ENCODE measurements at regions not wholly inside any gene's neighbourhood (a gene's known extent, or its start where the extent isn't known, plus 50 kb on each side); places are given as distances from the start of the nearest gene placed in this dataset.

- TF ChIP-seq CTCF (IDR thresholded peaks at IDR 0.05; ENCODE audit: low read depth, low read length) (no peak), EZH2phosphoT487 (IDR thresholded peaks at IDR 0.05; ENCODE audit: low read depth) (no peak)
- Histone ChIP-seq H3K4me2 (ENCODE audit: low read length) (no peak overlapping the region), H2AFZ (ENCODE audit: low read depth, low read length) (no peak overlapping the region), H3K4me3 (ENCODE audit: low read length) (no peak overlapping the region), H3K4me1 (ENCODE audit: low read length) (no peaks in the 10 kb centered on the region), H3K9ac (ENCODE audit: low read length) (no peak overlapping the region), H3K27ac (ENCODE audit: low read length) (no peak overlapping the region), H3K9me3 (ENCODE audit: insufficient read depth, low read length) (no peaks in the 10 kb centered on the region), H4K20me1 (ENCODE audit: insufficient read depth, low read length) (no peaks in the 10 kb centered on the region), H3K36me3 (replicated peaks; ENCODE audit: low read depth, low read length) (no peaks in the 10 kb centered on the region), H3K27me3 (ENCODE audit: low read depth, low read length) (no peaks in the 10 kb centered on the region), H3K79me2 (ENCODE audit: low read length) (no peaks in the 10 kb centered on the region)
Measured at GRCh38 chr14:38731962-38732361, 371.1 kb downstream of the SEC23A start.

- no peaks in the 10 kb centered on the region for H3K9me3 ChIP-seq (ENCODE audit: insufficient read depth, low read length)
- no peaks in the 10 kb centered on the region for H3K36me3 ChIP-seq (replicated peaks; ENCODE audit: low read depth, low read length)
- TF ChIP-seq EZH2phosphoT487 (IDR thresholded peaks at IDR 0.05; ENCODE audit: low read depth) (no peak), CTCF (IDR thresholded peaks at IDR 0.05; ENCODE audit: low read depth, low read length) (no peak)
- no peaks in the 10 kb centered on the region for H3K27me3 ChIP-seq (ENCODE audit: low read depth, low read length)
- H4K20me1 ChIP-seq (ENCODE audit: insufficient read depth, low read length) = no peaks in the 10 kb centered on the region
- no peak overlapping the region for H3K4me2 ChIP-seq (ENCODE audit: low read length)
- H3K79me2 ChIP-seq (ENCODE audit: low read length) = no peaks in the 10 kb centered on the region
- H3K27ac ChIP-seq (ENCODE audit: low read length) = no peak overlapping the region
- no peak overlapping the region for H2AFZ ChIP-seq (ENCODE audit: low read depth, low read length)
- no peaks in the 10 kb centered on the region for H3K4me1 ChIP-seq (ENCODE audit: low read length)
- H3K4me3 ChIP-seq (ENCODE audit: low read length) = no peak overlapping the region
- H3K9ac ChIP-seq (ENCODE audit: low read length) = no peak overlapping the region
Measured at GRCh38 chr14:38730420-38730819, 372.6 kb downstream of the SEC23A start.

- Histone ChIP-seq H3K27ac (ENCODE audit: low read length) (no peak overlapping the region), H3K4me3 (ENCODE audit: low read length) (no peak overlapping the region), H3K36me3 (replicated peaks; ENCODE audit: low read depth, low read length) (no peaks in the 10 kb centered on the region), H3K4me2 (ENCODE audit: low read length) (no peak overlapping the region), H3K79me2 (ENCODE audit: low read length) (no peaks in the 10 kb centered on the region), H3K27me3 (ENCODE audit: low read depth, low read length) (no peaks in the 10 kb centered on the region), H2AFZ (ENCODE audit: low read depth, low read length) (no peak overlapping the region), H3K9me3 (ENCODE audit: insufficient read depth, low read length) (no peaks in the 10 kb centered on the region), H3K4me1 (ENCODE audit: low read length) (no peaks in the 10 kb centered on the region), H4K20me1 (ENCODE audit: insufficient read depth, low read length) (no peaks in the 10 kb centered on the region), H3K9ac (ENCODE audit: low read length) (no peak overlapping the region)
- no peak for TF ChIP-seq CTCF (IDR thresholded peaks at IDR 0.05; ENCODE audit: low read depth, low read length)
- TF ChIP-seq EZH2phosphoT487 (IDR thresholded peaks at IDR 0.05; ENCODE audit: low read depth) = no peak
Measured at GRCh38 chr14:38727731-38728130, 375.3 kb downstream of the SEC23A start.

- Histone ChIP-seq H3K36me3 (replicated peaks; ENCODE audit: low read depth, low read length) (no peaks in the 10 kb centered on the region), H2AFZ (ENCODE audit: low read depth, low read length) (no peak overlapping the region), H4K20me1 (ENCODE audit: insufficient read depth, low read length) (no peaks in the 10 kb centered on the region), H3K79me2 (ENCODE audit: low read length) (no peaks in the 10 kb centered on the region), H3K4me3 (ENCODE audit: low read length) (no peak overlapping the region), H3K27me3 (ENCODE audit: low read depth, low read length) (no peaks in the 10 kb centered on the region), H3K9me3 (ENCODE audit: insufficient read depth, low read length) (no peaks in the 10 kb centered on the region), H3K27ac (ENCODE audit: low read length) (no peak overlapping the region), H3K9ac (ENCODE audit: low read length) (no peak overlapping the region), H3K4me2 (ENCODE audit: low read length) (no peak overlapping the region), H3K4me1 (ENCODE audit: low read length) (no peaks in the 10 kb centered on the region)
- TF ChIP-seq CTCF (IDR thresholded peaks at IDR 0.05; ENCODE audit: low read depth, low read length) = no peak
- TF ChIP-seq EZH2phosphoT487 (IDR thresholded peaks at IDR 0.05; ENCODE audit: low read depth) = no peak
Measured at GRCh38 chr14:38724621-38725020, 378.4 kb downstream of the SEC23A start.

Measured in OCI-LY3 (cell line).